Body of pancreas (tissue), 4 donors: ENCODE measurements at regions not wholly inside any gene's neighbourhood (a gene's known extent, or its start where the extent isn't known, plus 50 kb on each side); places are given as distances from the start of the nearest gene placed in this dataset.

Experiments used
- POLR2A ChIP-seq, 3 donors: fragments of 450-650 bp; IDR thresholded peaks; one replicate each; pipeline ENCODE4 v1.6.1; 2016; ENCODE audit warnings: antibody characterized with exemption in 3 of 3, mild to moderate bottlenecking in 2 of 3
- TF ChIP-seq, protein P1 (sequence below), 7 experiments: fragments of 450-650 bp in 4 of 7; fragments of 200-600 bp in 3 of 7; sonication (generic) in 3 of 7; IDR thresholded peaks; one replicate each; pipeline ENCODE4 v1.5.1; 2016 to 2019; ENCODE audit warnings: antibody characterized with exemption in 7 of 7

DNA sequence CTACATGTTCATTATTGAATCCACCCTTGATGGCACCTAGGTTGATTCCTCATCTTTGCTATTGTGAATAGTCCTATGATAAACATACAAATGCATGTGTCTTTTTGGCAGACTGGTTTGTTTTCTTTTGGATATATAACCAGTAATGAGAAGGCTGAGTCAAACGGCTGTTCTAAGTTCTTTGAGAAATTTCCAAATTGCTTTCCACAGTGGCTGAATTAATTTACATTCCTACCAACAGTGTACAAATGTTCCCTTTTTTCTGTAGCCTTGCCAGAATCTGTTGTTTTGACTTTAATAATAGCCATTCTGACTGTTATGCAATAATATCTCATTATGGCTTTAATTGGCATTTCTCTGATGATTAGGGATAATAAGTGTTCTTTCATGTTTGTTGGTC, 184.9 kb downstream of the CASP12 start:
- no peak for TF ChIP-seq POLR2A (IDR thresholded peaks at IDR 0.05)
- TF ChIP-seq, protein P1, sequence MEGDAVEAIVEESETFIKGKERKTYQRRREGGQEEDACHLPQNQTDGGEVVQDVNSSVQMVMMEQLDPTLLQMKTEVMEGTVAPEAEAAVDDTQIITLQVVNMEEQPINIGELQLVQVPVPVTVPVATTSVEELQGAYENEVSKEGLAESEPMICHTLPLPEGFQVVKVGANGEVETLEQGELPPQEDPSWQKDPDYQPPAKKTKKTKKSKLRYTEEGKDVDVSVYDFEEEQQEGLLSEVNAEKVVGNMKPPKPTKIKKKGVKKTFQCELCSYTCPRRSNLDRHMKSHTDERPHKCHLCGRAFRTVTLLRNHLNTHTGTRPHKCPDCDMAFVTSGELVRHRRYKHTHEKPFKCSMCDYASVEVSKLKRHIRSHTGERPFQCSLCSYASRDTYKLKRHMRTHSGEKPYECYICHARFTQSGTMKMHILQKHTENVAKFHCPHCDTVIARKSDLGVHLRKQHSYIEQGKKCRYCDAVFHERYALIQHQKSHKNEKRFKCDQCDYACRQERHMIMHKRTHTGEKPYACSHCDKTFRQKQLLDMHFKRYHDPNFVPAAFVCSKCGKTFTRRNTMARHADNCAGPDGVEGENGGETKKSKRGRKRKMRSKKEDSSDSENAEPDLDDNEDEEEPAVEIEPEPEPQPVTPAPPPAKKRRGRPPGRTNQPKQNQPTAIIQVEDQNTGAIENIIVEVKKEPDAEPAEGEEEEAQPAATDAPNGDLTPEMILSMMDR (IDR thresholded peaks at IDR 0.05), result no peak
